T-helper 9 cell (primary cell): ENCODE measurements at regions not wholly inside any gene's neighbourhood (a gene's known extent, or its start where the extent isn't known, plus 50 kb on each side); places are given as distances from the start of the nearest gene placed in this dataset.
"Not testable (repeated sequence)": the region's sequence is repeated elsewhere in the genome, so short reads cannot be mapped to it uniquely, and the experiment has no call there.

Experiments used
- DNase-seq: peaks from one replicate; pipeline ENCODE4 v3.0.0-alpha.2; 2020

GRCh38 chr15:20285696-20286300, 255.8 kb downstream of the GOLGA6L6 start:
- not testable (repeated sequence) for DNase-seq

- DNase-seq, result not testable (repeated sequence)
These were observed 256.6 kb downstream of the GOLGA6L6 start for GRCh38 chr15:20284891-20285535.

- DNase-seq, result not testable (repeated sequence)
These were observed 257.9 kb downstream of the GOLGA6L6 start for GRCh38 chr15:20283651-20284050.

DNA sequence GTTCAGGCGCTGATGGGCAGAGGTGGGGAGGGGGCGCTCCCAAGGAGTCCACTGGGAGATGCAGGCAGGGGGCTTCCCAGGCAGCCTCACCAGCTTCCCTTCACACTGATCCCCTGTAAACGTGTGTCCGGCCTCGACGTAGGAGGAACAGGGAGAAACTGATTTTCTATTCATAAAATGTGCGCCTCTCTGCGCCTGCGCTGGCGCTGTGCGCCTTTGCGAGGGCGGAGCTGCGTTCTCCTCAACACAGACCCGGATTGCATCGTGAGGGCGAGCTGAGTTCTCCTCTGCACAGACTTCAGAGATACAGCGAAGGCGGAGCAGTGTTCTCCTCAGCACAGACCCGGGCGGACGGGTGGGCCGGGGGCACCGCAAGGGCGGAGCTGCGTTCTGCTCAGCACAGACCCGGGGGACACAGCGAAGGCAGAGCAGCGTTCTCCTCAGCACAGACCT, 259.1 kb downstream of the GOLGA6L6 start:
- DNase-seq, result not testable (repeated sequence)

DNA sequence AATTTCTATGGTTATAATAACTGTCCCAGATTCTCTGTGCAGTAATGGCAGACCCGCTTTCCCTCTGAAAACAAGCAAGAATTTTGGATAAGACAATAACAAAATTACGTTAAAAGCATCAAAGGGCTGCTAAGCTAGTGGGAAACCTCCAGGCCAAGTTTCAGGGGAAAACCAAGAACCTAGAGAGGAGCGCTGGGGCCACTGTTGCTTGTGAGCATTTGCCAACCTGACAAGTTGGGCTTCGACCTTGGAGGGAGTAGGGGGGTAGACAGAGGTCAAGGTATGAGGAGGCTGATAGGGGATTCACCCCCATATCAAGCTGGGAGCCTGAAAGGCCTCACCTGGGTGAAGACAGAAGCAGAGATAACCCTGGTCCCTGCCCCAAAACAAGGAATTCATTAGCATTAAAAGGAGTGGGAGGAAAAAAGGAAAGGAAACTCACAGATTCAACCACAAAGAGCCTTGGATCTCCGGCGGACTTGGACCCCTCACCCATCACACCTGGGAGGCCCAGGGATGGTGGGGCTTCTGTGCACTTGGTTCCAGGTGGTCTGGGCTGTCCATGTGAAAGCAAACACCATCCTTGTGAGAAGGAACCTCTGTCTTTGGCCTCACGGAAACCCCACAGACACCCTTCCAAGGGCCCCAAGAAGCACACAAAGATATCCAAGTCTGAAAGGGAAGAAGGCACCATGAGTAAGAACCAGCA, 259.9 kb downstream of the GOLGA6L6 start:
- not testable (repeated sequence) for DNase-seq

- DNase-seq, result no peak
These were observed 260.6 kb downstream of the GOLGA6L6 start for GRCh38 chr15:20280933-20281463.

DNA sequence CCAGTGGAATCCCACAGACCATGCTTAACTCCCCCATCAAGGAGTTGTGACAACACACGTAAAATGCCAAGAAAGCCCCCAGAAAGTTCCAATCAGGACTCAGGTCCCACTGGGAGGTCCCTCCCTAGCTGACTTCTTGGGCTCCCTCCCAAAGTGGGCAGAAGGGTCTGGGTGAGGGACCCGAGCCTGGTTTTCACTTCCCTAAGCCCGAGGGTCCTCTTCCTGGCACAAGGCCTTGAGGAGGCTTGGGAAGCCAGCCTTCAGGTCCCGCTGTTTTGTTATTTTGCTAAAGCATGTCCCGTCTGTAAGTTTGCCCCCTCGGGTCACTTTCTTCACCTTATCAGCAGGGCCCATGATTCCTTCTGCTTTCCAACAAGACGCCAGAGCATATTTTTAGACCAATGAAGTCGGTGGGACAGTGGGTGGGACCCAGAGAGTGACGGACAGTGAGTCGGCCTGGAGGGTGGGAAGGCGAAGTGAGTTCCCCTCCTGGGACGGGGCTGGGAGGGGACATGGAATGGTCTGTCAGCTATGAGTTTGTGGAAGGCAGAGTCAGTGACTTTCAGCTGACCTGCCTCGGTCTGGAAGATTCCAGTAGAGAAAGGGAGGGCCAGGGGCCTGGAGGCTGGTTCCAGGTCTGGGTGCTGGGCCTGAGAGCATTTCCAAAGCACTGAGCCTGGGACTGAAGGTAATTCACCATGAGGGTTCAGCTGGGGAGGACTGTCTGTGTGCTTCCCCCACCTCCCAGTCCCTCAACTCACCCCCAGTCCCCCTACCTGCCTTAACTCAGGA, 261.3 kb downstream of the GOLGA6L6 start:
- DNase-seq, result not testable (repeated sequence)

GRCh38 chr15:20279056-20279455, 262.5 kb downstream of the GOLGA6L6 start:
- DNase-seq, result not testable (repeated sequence)

GRCh38 chr15:20278376-20278775, 263.2 kb downstream of the GOLGA6L6 start:
- not testable (repeated sequence) for DNase-seq

GRCh38 chr15:20277451-20277850, 264.1 kb downstream of the GOLGA6L6 start:
- not testable (repeated sequence) for DNase-seq

DNA sequence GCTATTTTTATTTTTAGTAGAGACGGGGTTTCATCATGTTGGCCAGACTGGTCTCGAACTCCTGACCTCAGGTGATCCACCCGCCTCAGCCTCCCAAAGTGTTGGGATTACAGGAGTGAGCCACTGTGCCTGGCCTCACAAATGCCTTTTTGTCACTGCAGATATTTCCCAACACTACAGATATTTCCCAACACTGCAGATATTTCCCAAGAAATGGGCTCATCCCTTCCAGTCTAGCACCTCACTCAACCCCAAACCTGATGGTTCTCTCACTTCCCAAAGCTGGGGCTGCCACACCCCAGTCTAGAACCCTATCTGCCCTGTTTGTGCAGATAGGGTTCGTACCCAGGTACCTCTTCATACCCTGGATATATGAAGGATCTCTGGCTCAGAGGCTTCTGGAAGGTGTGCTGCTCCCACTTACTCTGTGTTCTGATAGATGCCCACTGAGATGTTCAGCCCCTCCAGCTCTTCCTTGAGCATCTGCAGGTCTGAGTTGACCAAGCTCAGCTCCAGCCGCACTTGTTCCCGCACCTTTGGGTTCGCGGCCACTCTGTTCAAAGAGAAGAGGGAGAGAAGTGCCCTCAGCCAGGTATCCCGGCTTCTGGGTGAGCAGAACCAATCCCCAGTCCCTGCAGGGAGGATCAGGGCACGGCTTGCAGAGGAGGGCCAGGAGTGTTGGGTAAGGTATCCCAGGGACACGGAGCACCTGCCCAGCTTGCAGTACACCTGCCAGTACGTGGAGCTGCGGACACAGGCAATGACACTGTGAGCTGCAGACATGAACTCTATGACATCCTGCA, 265.1 kb downstream of the GOLGA6L6 start:
- not testable (repeated sequence) for DNase-seq

DNA sequence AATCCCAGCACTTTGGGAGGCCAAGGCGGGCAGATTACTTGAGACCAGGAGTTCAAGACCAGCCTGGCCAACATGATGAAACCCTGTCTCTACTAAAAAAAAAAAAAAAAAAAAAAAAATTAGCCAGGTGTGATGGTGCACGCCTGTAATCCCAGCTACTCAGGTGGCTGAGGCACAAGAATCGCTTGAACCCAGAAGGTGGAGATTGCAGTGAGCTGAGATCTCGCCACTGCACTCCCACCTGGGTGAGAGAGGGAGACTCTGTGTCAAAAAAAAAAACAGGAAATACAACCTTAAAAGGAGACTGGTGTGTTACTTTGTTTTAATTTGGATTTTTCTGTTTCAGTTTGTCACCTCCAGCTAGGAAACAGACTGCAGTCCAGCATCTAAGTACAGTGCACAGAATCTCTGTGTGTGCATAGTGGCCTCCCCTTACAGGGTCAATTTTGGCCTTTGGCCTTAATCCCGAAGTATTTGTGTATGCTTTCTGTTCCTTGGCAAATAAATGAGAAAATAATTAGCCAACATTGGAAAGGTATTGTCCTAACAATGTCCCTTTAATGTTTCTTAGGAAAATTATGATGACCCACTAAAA, 266.1 kb downstream of the GOLGA6L6 start:
- not testable (repeated sequence) for DNase-seq

DNA sequence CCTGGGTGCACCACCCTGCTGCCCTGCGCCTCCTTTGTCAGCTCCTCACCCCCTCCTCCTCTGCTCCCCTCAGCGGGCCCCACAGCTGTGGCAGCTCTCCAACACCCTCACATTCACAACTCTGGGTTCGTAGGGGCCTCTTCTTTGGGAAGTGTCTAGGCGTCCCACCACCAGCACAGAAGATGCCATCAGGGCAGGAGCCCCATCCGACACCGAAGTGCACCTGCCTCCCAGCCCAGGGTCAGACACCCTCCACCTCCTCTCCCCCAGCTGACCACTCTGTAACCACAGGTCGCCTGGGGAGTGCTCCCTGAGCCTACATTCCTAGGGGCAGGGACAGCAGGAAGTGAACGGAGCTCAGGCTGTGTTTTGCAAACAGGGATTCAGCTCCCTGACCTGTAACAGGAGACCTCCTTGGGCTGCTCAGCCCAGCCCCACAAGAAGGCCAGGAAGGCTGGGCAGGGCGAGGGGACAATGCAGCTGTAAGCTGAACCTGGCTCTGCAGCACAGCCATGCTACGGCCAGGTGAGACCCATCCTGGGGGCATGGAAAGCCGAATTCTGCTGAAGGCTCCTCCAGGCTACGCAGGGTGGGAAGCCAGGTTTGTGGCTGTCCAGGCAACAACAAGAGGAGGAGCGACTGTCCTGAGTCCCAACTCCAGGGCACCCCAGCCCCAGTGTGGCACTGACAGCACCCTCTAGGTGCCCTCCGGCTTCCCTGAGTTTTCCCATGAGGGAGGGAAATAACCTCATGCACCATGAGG, 269.0 kb downstream of the GOLGA6L6 start:
- DNase-seq, result no peak

DNA sequence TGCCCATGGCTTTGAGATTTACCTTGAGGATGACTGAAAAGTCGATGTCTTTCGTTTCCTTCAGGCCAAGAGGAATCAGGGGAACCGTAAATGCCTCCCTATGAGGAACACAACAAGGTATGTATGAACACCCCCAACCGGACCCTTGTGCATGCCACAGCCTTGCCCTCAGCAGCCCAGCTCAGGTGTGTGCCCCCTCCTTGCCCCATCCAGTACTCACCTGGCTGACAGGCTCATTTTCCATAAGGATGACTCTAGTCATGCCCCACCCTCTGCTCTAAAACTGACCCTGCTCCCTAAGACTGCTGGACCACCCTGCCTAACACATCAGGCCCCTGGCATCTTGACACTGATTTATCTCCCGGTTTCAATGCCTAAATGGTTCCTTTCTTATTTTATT, 270.0 kb downstream of the GOLGA6L6 start:
- DNase-seq, result no peak

DNA sequence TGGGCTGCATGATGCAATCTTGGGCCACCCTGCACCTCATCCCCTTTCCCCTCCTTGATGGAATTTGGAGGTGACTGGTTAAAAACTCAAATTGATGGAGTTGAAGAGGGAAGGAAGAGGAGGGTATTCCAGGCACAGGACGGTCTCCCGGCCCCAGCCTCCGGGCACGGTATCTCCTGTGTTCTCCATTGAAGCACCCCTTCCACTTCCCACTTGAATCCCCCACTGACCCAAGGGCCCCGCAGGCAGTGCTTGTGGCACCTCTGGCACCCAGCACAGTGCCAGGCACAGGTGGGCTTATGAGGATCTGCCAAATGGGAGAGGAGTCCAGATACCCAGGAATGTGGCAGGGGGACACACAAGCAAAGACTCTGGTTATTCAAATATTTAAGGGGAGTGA, 271.6 kb downstream of the GOLGA6L6 start:
- not testable (repeated sequence) for DNase-seq

DNA sequence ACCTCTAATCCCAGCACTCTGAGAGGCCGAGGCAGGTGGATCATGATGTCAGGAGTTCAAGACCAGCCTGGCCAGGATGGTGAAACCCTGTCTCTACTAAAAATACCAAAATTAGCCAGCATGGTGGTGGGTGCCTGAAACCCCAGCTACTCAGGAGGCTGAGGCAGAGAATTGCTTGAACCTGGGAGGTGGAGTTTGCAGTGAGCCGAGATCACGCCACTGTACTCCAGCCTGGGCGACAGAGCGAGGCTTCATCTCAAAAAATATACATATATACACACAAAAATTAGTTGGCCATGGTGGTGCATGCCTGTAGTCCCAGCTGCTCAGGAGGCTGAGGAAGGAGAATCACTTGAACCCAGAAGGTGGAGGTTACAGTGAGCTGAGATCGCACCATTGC, 273.6 kb downstream of the GOLGA6L6 start:
- DNase-seq, result not testable (repeated sequence)

- not testable (repeated sequence) for DNase-seq
These were observed 274.4 kb downstream of the GOLGA6L6 start for GRCh38 chr15:20267051-20267730.

- not testable (repeated sequence) for DNase-seq
These were observed 275.9 kb downstream of the GOLGA6L6 start for GRCh38 chr15:20265710-20266109.

- not testable (repeated sequence) for DNase-seq
These were observed 280.0 kb downstream of the GOLGA6L6 start for GRCh38 chr15:20261321-20262280.
